ENCODE measurements at regions not wholly inside any gene's neighbourhood (a gene's known extent, or its start where the extent isn't known, plus 50 kb on each side); places are given as distances from the start of the nearest gene placed in this dataset.
"Not testable (repeated sequence)": the region's sequence is repeated elsewhere in the genome, so short reads cannot be mapped to it uniquely, and the experiment has no call there.

GRCh38 chr7:53187184-53187583, 151.8 kb downstream of the POM121L12 start:
- not testable (repeated sequence) for H3K79me2 ChIP-seq (replicated peaks; ENCODE audit: insufficient read depth, low read length); H3K4me3 ChIP-seq (ENCODE audit: low read length); H3K27me3 ChIP-seq (ENCODE audit: insufficient read depth, low read depth, low read length); H3K9ac ChIP-seq (ENCODE audit: low read length); H3K9me2 ChIP-seq (ENCODE audit: insufficient read depth, low read length); H3K27ac ChIP-seq (ENCODE audit: low read length); H3K4me2 ChIP-seq (ENCODE audit: low read length); H4K20me1 ChIP-seq (ENCODE audit: insufficient read depth); H3K9me3 ChIP-seq (ENCODE audit: low read length); H3F3A ChIP-seq (ENCODE audit: insufficient read depth, low read length, poor library complexity, severe bottlenecking); H3K36me3 ChIP-seq (ENCODE audit: insufficient read depth, low read length); H2AFZ ChIP-seq (ENCODE audit: low read depth, low read length)

DNA sequence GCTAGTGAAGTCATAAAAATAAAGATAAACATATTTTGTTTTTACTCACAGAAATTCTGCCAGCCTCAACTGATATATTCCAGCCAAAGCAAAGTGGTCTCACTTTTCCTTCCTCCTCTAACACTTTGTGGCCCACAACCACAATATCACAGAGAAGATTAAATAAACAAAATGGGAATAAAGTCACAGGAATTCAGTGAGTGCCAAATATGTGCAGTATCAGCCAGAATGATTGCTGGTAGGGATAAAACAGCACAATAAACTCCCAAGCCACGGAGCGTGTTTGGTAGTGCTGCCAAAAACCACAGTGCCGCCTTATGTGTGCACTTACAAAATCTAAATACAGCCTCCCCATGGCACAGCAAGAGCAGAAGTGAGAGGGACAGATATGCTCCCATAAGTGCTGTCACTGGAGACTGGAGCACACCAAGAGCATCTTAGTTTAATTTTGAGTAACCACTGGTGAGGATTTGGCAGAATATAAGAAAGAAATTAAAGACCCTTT, 155.8 kb downstream of the POM121L12 start:
- Histone ChIP-seq H3K4me3 (ENCODE audit: low read length) (no peak overlapping the region), H3K9ac (ENCODE audit: low read length) (no peak overlapping the region), H3F3A (ENCODE audit: insufficient read depth, low read length, poor library complexity, severe bottlenecking) (no peaks in the 10 kb centered on the region), H3K9me2 (ENCODE audit: insufficient read depth, low read length) (no peaks in the 10 kb centered on the region), H2AFZ (ENCODE audit: low read depth, low read length) (no peak overlapping the region), H3K9me3 (ENCODE audit: low read length) (no peaks in the 10 kb centered on the region), H4K20me1 (ENCODE audit: insufficient read depth) (no peaks in the 10 kb centered on the region), H3K36me3 (ENCODE audit: insufficient read depth, low read length) (no peaks in the 10 kb centered on the region), H3K27me3 (ENCODE audit: insufficient read depth, low read depth, low read length) (no peaks in the 10 kb centered on the region), H3K27ac (ENCODE audit: low read length) (no peak overlapping the region), H3K4me2 (ENCODE audit: low read length) (no peak overlapping the region), H3K79me2 (replicated peaks; ENCODE audit: insufficient read depth, low read length) (no peaks in the 10 kb centered on the region)
- TF ChIP-seq EP300 (conservative IDR thresholded peaks at IDR 0.05; ENCODE audit: poor library complexity, severe bottlenecking) (no peak), TAF1 (IDR thresholded peaks at IDR 0.05; ENCODE audit: low read depth) (no peak), MXI1 (conservative IDR thresholded peaks at IDR 0.05; ENCODE audit: poor library complexity, severe bottlenecking) (no peak), CTCF (IDR thresholded peaks at IDR 0.05; ENCODE audit: poor library complexity, severe bottlenecking) (no peak), POLR2AphosphoS5 (IDR thresholded peaks at IDR 0.05) (no peak), RAD21 (conservative IDR thresholded peaks at IDR 0.05) (no peak), SMC3 (conservative IDR thresholded peaks at IDR 0.05; ENCODE audit: poor library complexity) (no peak), EZH2 (IDR thresholded peaks at IDR 0.05; ENCODE audit: borderline replicate concordance, insufficient read depth, low read length, poor library complexity, severe bottlenecking) (no peak), REST (IDR thresholded peaks at IDR 0.05; ENCODE audit: borderline replicate concordance) (no peak)

Measured in neural cell (in vitro differentiated cells).